Glutamatergic neuron (in vitro differentiated cells): ENCODE measurements at regions not wholly inside any gene's neighbourhood (a gene's known extent, or its start where the extent isn't known, plus 50 kb on each side); places are given as distances from the start of the nearest gene placed in this dataset.

Experiments
- DNase-seq: peaks from one replicate; pipeline ENCODE4 v3.0.0; 2022
- H3K27ac Mint-ChIP-seq: one replicate; pipeline ENCODE4 v1.8.0; 2020; ENCODE audit warnings: mild to moderate bottlenecking, mixed read lengths, inconsistent platforms; ENCODE audit not compliant: unreplicated experiment
- H3K27me3 Mint-ChIP-seq: one replicate; pipeline ENCODE4 v1.8.0; 2020; ENCODE audit warnings: mild to moderate bottlenecking, moderate library complexity, mixed read lengths, inconsistent platforms; ENCODE audit not compliant: unreplicated experiment
- H3K36me3 Mint-ChIP-seq: one replicate; pipeline ENCODE4 v1.8.0; 2020; ENCODE audit warnings: mild to moderate bottlenecking, mixed read lengths, inconsistent platforms; ENCODE audit not compliant: unreplicated experiment
- H3K4me1 Mint-ChIP-seq: one replicate; pipeline ENCODE4 v1.8.0; 2020; ENCODE audit warnings: mild to moderate bottlenecking, low read depth, mixed read lengths, inconsistent platforms; ENCODE audit not compliant: unreplicated experiment
- H3K4me3 Mint-ChIP-seq: one replicate; pipeline ENCODE4 v1.8.0; 2020; ENCODE audit warnings: mild to moderate bottlenecking, mixed read lengths, inconsistent platforms; ENCODE audit not compliant: unreplicated experiment
- H3K9me3 Mint-ChIP-seq: one replicate; pipeline ENCODE4 v1.8.0; 2020; ENCODE audit warnings: mild to moderate bottlenecking, moderate library complexity, mixed read lengths, inconsistent platforms; ENCODE audit not compliant: unreplicated experiment
- CTCF ChIP-seq: fragments of 200-600 bp; sonication (generic); IDR thresholded peaks from one replicate; pipeline ENCODE4 v1.5.0; 2021; ENCODE audit not compliant: partially characterized antibody, unreplicated experiment

GRCh38 chr12:77407931-77408330 lies 342.6 kb upstream of the E2F7 start:
- no peak for TF ChIP-seq CTCF
- Mint-ChIP-seq H3K4me1 (no peaks in the 10 kb centered on the region), H3K36me3 (no peaks in the 10 kb centered on the region), H3K4me3 (no peak overlapping the region), H3K27me3 (no peaks in the 10 kb centered on the region), H3K27ac (no peak overlapping the region), H3K9me3 (no peaks in the 10 kb centered on the region)
- DNase-seq: no peak

GRCh38 chr12:77406219-77406905 lies 341.0 kb upstream of the E2F7 start:
- DNase-seq: no peak
- Mint-ChIP-seq H3K4me1 (no peaks in the 10 kb centered on the region), H3K27me3 (no peaks in the 10 kb centered on the region), H3K36me3 (no peaks in the 10 kb centered on the region), H3K4me3 (no peak overlapping the region), H3K9me3 (no peaks in the 10 kb centered on the region), H3K27ac (no peak overlapping the region)
- no peak for TF ChIP-seq CTCF

- Mint-ChIP-seq H3K36me3 (no peaks in the 10 kb centered on the region), H3K4me1 (no peaks in the 10 kb centered on the region), H3K27me3 (no peaks in the 10 kb centered on the region), H3K27ac (no peak overlapping the region), H3K4me3 (no peak overlapping the region), H3K9me3 (no peaks in the 10 kb centered on the region)
- DNase-seq: no peak
- TF ChIP-seq CTCF: no peak
These were observed 337.3 kb upstream of the E2F7 start for GRCh38 chr12:77402716-77403115.

- no peak overlapping the region for H3K27ac Mint-ChIP-seq
These were observed 336.4 kb upstream of the E2F7 start for GRCh38 chr12:77401770-77402081.

More at GRCh38 chr12:77401770-77402081, 336.4 kb upstream of the E2F7 start:
- DNase-seq: no peak
- no peak for TF ChIP-seq CTCF
- Mint-ChIP-seq H3K27me3 (no peaks in the 10 kb centered on the region), H3K36me3 (no peaks in the 10 kb centered on the region), H3K9me3 (no peaks in the 10 kb centered on the region), H3K4me3 (no peak overlapping the region), H3K4me1 (no peaks in the 10 kb centered on the region)
